ENCODE measurements at regions not wholly inside any gene's neighbourhood (a gene's known extent, or its start where the extent isn't known, plus 50 kb on each side); places are given as distances from the start of the nearest gene placed in this dataset.
"Not testable (repeated sequence)": the region's sequence is repeated elsewhere in the genome, so short reads cannot be mapped to it uniquely, and the experiment has no call there.

DNA sequence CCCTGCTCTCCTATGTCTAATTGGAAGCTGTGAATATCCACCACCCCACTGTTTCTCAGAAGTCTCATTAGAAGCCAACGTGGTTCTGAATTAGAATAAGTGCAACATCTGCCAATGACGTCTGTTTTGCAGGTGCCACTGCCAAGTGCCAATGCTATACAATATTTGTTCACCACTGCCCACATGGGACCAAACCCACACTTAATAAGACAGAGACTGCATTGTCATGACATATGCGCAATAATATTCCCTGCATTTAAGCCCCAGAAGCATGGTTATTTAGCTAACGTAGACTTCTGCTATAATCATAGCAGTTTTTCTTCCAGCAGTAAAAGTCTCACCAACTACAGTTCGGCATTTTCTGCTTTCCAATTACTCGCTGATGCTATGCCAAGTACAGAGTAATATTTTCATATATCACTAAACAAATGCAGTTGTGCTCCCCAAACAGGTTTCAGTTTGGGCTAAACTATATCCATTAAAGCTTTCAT, 262.5 kb upstream of the PCDH18 start:
- no peak for DNase-seq (ENCODE audit: low spot score)
- Histone ChIP-seq H3K27me3 (no peaks in the 10 kb centered on the region), H3K27ac (no peak overlapping the region), H3K36me3 (no peaks in the 10 kb centered on the region), H3K4me3 (no peak overlapping the region), H3K4me1 (no peaks in the 10 kb centered on the region), H3K9me3 (peaks cover 0 to 5% of the 10 kb centered on the region in 2 donors)
- TF ChIP-seq, protein P1, sequence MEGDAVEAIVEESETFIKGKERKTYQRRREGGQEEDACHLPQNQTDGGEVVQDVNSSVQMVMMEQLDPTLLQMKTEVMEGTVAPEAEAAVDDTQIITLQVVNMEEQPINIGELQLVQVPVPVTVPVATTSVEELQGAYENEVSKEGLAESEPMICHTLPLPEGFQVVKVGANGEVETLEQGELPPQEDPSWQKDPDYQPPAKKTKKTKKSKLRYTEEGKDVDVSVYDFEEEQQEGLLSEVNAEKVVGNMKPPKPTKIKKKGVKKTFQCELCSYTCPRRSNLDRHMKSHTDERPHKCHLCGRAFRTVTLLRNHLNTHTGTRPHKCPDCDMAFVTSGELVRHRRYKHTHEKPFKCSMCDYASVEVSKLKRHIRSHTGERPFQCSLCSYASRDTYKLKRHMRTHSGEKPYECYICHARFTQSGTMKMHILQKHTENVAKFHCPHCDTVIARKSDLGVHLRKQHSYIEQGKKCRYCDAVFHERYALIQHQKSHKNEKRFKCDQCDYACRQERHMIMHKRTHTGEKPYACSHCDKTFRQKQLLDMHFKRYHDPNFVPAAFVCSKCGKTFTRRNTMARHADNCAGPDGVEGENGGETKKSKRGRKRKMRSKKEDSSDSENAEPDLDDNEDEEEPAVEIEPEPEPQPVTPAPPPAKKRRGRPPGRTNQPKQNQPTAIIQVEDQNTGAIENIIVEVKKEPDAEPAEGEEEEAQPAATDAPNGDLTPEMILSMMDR (IDR thresholded peaks at IDR 0.05) = no peak

DNA sequence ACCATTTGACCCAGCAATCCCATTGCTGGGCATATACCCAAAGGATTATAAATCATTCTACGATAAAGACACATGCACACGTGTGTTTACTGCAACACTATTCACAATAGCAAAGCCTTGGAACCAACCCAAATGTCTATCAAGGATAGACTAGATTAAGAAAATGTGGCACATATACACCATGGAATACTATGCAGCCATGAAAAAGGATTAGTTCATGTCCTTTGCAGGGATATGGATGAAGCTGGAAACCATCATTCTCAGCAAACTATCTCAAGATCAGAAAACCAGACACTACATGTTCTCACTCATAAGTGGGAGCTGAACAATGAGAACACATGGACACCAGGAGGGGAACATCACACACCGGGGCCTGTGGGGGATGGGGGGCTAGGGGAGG, 257.0 kb upstream of the PCDH18 start:
- H3K9me3 ChIP-seq; H3K4me3 ChIP-seq; DNase-seq (ENCODE audit: low spot score); H3K27ac ChIP-seq; H3K4me1 ChIP-seq; H3K36me3 ChIP-seq; H3K27me3 ChIP-seq: not testable (repeated sequence)

DNA sequence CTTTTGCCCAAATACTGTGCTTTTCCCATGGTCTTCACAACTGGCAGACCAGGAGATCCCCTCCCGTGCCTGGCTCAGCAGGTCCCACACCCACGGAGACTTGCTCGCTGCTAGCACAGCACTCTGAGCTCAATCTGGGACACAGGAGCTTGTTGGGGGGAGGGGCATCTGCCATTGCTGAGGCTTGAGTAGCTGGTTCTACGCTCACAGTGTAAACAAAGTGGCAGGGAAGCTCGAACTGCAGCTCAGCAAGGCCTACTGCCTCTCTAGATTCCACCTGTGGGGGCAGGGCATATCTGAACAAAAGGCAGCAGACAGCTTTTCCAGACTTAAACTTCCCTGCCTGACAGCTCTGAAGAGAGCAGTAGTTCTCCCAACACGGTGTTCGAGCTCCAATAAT, 251.6 kb upstream of the PCDH18 start:
- not testable (repeated sequence) for H3K27ac ChIP-seq; H3K4me3 ChIP-seq; H3K4me1 ChIP-seq; H3K36me3 ChIP-seq; H3K27me3 ChIP-seq; DNase-seq (ENCODE audit: low spot score); H3K9me3 ChIP-seq

DNA sequence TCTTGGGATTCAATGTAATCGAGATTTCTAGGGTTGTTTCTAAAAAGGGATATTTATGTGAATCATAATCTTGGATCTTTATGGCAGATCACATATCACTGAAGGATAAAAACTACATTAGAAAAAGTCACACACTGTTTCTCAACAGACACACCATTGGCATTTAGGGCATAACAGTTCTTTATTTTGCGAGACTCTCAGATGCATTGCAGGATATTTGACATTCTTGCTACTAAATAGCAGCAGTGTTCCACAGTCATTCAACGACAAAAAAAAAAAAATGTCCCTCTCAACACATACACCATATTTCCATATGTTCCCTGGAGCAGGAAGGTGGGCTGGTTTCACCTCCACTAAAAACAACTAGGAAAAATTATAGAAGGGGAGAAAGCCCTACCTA, 243.4 kb upstream of the PCDH18 start:
- no peak for DNase-seq (ENCODE audit: low spot score)
- H3K27me3 ChIP-seq = no peaks in the 10 kb centered on the region
- H3K36me3 ChIP-seq = no peaks in the 10 kb centered on the region
- H3K4me3 ChIP-seq = no peak overlapping the region
- H3K9me3 ChIP-seq = no peaks in the 10 kb centered on the region
- H3K4me1 ChIP-seq = no peaks in the 10 kb centered on the region
- no peak overlapping the region for H3K27ac ChIP-seq
- TF ChIP-seq, protein P1 (IDR thresholded peaks at IDR 0.05) = no peak

DNA sequence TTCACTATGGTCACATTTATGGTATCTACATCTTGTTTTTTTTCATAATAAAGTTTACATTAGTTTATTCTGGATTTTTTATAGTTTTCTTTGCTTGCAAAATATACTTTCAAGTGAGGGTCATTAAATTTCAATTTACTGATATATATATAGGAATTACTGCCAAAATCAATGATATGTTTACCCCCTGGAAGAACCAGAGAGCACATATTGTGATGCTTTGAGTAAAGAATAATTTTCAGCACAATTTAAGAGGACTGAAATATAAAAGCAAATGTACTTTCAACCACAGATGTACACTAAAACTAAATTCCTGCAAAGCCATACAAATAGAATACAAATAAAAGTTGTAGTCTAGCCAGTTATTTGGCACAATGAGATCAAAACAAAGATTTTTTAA, 242.2 kb upstream of the PCDH18 start:
- H3K9me3 ChIP-seq = no peaks in the 10 kb centered on the region
- no peaks in the 10 kb centered on the region for H3K4me1 ChIP-seq
- no peaks in the 10 kb centered on the region for H3K36me3 ChIP-seq
- no peaks in the 10 kb centered on the region for H3K27me3 ChIP-seq
- H3K4me3 ChIP-seq = no peak overlapping the region
- H3K27ac ChIP-seq = no peak overlapping the region
- DNase-seq (ENCODE audit: low spot score) = no peak
- TF ChIP-seq, protein P1 (IDR thresholded peaks at IDR 0.05) = no peak

DNA sequence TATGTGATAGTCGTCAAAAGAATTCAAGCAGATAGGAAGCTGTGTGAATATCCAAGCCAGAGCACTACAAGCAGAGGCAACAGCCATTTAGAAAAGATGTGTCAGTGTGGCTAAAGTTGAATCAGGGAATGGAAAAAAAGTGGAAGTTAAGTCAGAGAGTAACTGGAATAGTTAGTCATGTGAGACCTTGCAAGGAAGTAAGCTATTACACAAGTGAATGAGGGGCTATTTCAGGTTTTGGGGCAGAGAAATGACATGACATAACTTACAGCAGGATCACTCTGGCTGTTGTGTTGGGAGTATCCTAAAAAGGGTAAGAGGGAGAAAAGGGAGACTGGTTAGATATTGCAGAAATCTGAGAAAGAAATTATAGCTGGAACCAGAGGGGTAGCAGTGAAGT, 236.6 kb upstream of the PCDH18 start:
- Histone ChIP-seq H3K4me1 (no peaks in the 10 kb centered on the region), H3K36me3 (no peaks in the 10 kb centered on the region), H3K4me3 (no peak overlapping the region), H3K27ac (no peak overlapping the region), H3K27me3 (no peaks in the 10 kb centered on the region), H3K9me3 (no peaks in the 10 kb centered on the region)
- DNase-seq (ENCODE audit: low spot score) = no peak
- TF ChIP-seq, protein P1 (IDR thresholded peaks at IDR 0.05) = no peak

DNA sequence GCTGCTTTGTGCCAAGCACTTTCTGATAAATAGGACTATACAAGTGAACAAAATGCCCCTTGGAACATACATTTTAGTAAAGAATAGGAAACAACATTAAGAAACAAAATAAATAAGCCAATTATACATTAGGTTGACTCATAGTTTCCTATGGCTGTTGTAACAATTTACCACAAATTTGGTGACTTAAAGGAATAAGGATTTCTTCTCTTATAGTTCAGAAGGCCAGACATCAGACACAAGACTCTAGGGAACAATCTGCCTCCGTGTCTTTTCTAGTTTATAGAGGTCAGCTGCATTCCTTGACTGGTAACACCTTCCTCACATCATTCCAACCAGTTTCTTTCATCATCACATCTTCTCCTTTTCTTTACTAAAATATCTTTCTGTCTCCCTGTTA, 235.9 kb upstream of the PCDH18 start:
- no peaks in the 10 kb centered on the region for H3K4me1 ChIP-seq
- H3K27me3 ChIP-seq = no peaks in the 10 kb centered on the region
- TF ChIP-seq, protein P1 (IDR thresholded peaks at IDR 0.05) = no peak
- no peak overlapping the region for H3K4me3 ChIP-seq
- no peak for DNase-seq (ENCODE audit: low spot score)
- no peaks in the 10 kb centered on the region for H3K36me3 ChIP-seq
- H3K9me3 ChIP-seq = no peaks in the 10 kb centered on the region
- no peak overlapping the region for H3K27ac ChIP-seq
